LHCN-M2 (cell line): ENCODE measurements at regions not wholly inside any gene's neighbourhood (a gene's known extent, or its start where the extent isn't known, plus 50 kb on each side); places are given as distances from the start of the nearest gene placed in this dataset.
"Not testable (repeated sequence)": the region's sequence is repeated elsewhere in the genome, so short reads cannot be mapped to it uniquely, and the experiment has no call there.

ENCODE experiments used
- DNase-seq: peaks from one replicate; pipeline ENCODE4 v3.0.0-alpha.2; 2012; ENCODE audit warnings: low read depth

DNA sequence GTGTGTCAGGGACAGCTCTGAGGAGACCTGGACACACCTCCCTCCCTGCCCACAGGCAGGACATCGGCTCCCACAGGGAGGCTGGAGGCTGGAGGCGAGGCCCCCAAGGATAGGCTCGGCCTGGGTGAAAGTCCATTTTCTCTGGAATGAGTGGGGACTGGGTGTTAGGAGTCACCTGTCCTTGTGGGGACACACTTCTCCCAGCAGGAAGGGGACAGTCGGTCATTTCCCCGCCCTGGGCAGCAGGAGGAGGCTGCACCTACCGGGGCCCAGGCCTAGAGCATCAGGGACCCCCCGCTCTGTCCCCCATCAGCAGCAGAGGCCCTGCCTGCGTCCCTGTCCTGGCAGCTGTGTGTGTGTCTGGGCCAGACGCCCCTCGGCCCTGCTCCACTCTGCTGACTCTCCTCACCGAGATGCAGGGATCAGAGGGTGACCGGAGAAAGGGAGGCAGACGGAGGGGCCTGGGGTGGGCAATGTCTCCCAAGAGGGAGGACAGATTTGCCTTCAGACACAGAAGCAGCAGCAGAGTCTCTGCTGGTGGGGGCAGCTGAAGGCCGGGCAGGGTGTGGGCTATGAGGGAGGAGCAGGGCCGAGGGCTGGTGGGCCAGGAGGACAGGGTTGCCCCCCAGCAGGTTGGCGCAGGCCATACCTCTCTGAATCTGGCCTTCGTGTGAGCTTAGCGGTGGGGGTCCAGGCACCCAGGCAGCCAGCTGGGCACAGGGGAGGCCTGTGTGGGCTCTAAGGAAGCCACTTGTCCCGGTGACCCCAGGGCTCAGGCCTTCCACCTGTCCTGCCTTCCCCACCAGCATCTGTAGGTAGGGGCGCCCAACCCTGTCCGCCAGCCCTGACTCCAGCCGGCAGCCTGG, 125.7 kb upstream of the NKX1-1 start:
- DNase-seq: no peak

DNA sequence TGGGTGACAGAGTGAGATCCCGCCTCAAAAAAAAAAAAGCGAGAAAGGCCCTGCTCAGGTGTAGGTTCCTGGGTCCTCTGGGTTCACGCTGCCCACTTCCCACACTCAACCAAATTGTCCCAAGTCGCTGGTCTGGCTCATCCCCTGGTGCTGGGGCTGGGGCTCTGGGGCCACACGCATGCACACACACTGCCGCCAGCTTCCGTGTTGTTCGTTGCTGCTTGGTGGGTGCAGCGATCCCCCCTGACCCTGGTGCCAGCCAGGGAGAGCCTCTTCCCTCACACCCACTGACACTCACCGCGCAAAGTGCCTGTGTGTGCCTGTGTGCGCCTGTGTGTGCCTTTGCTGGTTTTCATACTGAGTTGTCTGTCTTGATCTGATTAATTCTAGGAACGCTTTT, 124.1 kb upstream of the NKX1-1 start:
- no peak for DNase-seq

DNA sequence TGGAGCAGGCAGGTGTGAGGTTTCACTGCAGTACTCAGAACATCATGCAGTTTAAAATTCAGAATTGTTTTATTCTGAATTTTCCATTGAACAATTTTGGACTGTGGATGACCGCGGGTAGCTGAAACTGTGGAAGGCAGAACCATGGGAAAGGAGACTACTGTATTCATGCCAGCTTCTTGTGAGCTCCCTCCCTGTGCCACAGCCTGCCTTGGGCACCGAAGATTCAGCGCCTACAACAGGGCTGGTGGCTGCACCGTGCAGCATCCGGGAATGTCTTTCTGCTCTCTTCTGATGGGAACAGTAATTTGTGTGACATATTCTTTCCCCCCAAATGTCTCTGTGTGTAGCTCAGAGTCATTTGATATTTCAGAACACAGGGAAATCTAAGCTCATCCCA, 118.5 kb upstream of the NKX1-1 start:
- DNase-seq: no peak

DNA sequence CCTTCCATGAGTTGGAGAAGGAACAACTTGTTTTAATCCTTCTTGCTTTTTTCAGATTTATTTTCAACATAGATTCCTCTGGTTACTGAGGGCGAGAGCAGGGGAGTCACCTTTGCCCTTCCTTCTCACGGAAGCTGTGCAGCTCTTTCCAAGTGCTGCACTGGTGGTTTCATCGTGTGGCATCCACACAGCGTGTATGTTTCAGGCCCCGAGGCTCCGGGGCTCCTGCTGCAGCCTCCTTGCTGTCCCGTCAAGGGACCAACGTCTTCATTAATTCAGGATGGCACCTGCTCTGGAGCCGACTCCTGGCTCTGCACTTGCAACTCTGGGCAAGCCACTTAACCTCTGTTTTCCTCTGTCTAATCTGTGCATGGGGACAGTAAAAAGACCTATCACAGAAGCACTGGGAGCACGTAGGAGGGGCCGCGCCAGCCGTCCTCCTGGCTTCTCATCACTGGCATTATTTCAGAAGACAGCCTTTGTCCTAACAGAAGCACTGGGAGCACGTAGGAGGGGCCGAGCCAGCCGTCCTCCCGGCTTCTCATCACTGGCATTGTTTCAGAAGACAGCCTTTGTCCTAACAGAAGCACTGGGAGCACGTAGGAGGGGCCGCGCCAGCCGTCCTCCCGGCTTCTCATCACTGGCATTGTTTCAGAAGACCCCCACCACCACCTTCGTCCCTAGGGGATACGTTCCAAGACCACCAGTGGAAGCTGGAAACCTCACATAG, 117.8 kb upstream of the NKX1-1 start:
- no peak for DNase-seq

DNA sequence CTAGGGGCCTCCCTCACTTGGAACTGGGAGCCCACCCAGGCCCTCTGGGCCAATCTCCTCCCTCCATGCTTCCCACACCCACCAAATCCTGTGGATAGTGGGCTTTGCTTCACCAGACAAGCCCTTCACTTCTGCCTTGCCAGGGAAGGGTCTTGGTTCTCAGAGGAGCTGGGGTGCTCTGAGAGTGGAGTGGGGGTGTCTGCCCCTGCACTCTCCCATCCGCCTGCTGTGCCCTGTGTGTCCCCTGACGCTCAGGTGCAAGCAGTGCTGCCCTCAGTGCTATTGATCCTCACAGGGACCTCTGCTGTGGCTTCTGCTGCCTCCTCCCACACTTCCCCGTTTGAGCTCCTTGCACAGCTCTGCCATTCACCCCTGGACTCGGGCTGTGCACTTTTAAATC, 117.3 kb upstream of the NKX1-1 start:
- no peak for DNase-seq

DNA sequence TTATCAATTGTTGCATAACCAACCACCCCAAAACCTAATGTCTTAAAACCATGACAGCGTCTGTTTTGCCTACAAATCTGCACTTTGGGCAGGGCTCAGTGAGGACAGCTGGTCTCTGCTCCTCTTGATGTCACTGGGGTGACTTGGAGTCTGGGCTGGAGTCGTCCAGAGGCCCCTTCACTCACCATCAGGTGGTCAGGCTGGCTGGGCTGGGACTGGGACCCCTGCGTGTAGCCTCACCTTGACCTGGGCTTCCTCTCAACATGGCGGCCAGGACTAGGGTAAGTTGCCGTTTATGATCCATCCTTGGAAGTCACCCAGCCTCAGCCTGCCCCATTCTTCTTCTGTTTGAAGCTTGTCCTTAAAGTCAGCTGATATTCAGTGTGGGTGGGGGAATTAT, 116.8 kb upstream of the NKX1-1 start:
- no peak for DNase-seq

DNA sequence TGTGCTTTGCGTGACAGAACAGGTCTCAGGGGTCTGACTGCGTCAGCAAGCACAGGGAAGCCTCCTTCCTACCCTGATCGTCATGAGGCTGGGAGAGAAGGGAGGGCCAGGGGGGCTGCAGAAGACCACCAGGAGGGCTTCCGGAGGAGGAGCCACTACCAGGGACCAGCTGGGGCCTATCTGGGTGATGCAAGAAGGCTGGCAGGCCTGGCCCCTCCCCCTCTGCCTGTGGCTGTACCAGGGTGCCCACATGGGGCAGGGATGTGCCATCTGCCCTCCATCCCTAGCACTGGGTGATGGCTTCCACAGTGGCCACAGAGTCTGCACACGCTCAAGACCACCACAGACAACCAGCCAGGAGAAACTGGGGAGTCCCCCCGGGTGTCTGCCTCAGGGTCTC, 116.4 kb upstream of the NKX1-1 start:
- no peak for DNase-seq

DNA sequence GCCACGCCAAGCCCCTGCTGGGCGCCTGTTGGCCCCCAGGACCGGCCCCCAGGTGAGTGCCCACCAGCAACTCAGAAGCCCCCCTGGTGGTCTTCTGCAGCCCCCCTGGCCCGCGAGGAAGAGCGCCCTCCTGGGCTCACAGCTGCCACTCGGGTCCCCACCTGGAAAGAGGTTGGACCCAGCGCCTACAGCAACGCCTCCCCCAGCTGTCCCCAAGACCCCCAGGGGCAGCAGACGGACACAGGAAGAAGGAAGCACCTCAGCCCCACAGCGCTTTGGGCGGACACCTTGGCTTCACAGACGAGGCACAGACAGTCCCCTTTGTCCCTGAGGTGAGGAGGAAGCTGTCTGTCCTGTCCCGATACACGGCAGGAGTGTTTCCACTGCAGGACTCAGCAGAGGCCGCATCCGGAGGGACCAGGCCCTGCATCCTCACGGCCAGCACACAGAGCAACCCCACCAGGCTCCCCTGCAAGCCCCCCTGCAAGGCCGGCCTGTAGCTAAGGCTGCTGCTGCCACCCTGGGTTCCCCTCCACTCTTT, 115.6 kb upstream of the NKX1-1 start:
- no peak for DNase-seq

DNA sequence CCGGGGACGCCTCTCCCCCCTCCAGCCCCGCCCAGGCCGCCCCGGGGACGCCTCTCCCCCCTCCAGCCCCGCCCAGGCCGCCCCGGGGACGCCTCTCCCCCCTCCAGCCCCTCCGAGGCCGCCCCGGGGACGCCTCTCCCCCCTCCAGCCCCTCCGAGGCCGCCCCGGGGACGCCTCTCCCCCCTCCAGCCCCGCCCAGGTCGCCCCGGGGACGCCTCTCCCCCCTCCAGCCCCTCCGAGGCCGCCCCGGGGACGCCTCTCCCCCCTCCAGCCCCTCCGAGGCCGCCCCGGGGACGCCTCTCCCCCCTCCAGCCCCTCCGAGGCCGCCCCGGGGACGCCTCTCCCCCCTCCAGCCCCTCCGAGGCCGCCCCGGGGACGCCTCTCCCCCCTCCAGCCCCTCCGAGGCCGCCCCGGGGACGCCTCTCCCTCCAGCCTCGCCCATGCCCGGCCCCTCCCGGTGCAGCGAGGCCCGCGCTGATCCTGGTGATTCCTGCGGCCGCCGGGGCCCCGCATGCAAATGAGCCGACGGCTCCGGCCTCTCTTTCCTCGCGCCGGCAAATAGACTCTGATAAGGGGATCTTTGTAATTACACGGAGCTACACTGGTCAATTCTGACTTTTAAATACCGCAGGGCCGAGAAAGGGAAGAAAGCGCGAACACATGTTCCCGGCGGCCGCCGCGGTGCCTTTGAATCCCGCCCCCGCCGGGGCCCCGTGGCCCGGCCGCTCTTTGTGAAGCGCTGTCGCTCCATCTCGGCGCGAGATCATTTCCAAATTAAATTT, 114.7 kb upstream of the NKX1-1 start:
- DNase-seq: not testable (repeated sequence)

DNA sequence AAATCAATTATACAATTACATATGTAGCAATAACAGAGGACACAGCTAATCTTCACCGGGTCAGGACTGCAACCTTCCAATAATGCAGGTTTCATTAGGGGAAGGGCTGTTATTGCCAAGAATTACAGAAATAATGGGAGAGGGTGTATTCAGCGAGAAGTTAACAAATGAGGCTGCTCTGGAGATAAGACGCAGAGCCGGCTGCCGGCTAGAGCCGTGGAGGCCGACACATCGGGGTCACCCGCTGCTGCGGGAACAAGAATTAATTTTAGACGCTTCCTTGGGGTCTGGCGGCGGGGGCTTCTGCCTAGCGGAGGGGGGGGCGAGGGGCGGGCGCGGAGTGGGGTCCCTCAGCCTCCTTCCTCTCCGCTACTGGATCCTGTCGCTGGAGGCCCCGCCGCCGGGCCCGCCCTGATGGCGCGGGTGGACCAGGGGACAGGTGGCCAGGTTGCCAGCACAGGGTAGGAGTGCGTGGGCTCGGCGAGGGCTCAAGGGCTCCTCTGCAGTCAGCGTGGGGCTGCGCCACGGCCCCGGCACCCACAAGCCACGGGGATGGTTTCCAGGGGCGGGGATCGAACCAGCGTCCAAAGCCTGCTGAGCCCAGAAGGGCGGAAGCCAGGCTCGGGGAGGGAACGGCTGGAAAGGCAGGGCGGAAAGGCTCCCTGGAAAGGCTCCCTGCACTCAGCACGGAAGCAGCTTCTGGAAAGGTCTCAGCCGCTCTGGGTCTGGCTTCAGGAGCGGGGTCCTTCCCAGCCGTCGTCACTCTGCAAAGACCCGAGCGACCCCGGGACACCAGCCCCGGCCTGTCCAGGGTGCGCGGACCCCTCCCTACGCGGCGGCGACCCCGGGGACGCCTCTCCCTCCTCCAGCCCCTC, 113.8 kb upstream of the NKX1-1 start:
- no peak for DNase-seq

DNA sequence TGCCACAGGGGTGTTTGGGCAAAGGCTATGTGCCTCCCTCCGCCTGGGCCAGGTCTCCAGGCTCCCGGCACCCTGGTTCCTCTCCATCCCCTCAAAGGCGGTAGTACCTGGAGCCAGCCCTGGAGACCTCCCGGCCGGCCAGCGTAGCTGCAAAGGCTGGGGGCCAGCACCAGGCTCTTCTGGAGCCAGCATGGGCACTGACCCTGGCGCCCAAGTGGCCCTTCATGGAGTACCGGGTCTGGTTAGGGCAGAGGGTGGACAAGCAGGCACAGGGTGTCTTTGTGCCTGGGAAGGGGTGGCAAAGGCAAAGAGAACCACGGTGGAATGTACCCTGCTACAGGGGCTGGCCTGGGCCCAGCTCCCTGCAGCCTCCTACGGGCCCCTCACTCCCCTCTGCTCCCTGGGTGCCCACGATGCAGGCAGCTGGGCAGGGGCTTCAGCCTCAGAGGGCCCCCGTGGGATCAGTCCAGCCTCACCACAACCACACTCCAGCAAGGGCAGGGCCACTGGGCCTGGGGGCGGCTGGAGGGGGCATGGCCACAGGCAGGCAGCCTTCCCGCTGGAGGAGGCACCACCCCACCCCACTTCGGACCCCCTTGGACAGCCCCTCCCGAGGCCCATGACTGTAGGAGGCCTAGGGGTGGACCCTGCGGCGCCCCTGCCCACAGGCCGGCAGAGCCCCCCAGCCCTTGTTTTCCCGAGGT, 112.9 kb upstream of the NKX1-1 start:
- no peak for DNase-seq

DNA sequence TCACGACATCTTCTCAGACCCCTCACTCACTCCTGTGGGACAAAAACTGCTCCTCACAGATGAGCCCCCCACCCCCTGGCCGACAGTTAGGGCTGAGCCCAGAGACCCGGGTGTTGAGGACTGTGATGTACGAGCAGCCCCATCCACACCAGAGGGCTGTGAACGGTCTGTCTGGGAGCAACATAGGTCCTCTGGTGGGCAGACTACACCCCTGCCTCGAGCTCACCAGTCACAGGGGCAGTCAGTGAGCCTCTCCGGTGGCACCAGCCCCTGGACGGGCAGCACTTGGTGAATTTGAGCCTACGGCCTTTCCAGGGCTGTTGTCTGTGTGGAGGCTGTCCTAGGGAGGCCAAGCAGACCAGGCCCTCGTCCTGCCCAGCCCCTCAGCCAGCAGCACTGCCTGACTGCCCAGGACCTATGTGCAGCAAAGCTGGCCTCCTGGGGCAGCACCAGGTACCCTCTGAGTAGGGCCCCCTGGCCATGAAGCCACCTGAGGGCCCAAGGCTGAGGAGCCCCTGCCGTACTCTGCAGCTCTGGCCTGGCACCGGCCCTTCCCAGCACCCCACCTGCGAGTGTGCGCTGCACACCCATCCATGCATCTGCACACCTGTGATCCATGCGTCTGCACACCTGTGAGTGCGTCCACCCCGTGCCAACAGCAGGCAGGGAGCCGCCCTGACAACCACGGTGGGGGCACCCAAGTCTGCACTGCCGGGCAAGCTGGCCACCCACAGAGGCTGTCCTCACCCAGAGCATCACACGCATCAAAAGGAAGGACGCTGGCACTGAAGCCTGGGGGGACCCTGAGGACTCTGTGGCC, 111.6 kb upstream of the NKX1-1 start:
- DNase-seq: no peak

DNA sequence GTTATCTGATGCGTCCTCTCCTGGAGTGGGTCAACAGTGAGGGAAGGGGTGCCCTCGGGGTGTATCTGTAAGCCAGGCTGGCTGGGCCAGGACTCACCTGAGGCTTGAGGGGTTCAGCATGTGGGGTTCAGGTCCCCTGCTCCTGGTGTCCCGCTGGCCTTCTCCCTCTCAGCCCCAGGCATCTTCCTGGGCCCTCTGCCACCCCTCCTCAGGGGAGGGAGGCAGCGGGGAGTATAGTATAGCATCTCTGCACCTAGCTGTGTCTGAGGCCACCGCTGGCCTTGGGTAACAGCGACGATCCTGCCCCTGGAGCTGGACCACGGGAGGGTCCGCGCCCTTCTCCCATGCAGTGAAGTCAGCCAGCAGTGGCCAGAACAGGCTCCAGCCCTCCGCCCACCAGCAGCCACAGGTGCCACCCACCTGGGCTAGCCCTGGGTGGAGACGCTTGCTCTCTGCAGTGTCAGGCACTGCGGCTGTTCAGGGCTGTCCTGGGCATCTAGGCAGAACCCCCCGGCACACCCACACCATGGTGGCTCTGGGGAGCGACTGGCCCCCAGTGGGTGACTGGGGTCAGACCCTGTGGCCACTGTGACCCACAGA, 110.7 kb upstream of the NKX1-1 start:
- DNase-seq: no peak

DNA sequence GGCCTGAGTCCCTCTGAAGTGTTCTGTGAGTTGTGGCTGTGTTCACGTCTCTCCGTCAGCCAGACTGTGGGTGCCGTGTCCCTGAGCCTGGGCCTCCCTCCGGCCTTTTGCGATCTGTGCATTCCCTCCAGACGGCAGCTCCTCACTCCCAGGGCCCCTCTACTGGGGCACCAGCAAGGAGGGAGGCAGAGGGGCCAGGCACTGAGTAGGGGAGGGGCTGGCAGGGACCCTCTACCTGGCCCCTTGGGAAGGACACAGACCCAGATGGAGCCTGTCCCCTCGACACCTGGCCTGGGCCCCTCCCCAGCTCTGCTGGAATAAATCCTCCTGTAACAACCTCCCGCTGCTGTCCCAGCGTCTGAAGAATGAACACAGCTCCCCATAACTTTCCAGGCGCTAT, 110.0 kb upstream of the NKX1-1 start:
- DNase-seq: no peak

DNA sequence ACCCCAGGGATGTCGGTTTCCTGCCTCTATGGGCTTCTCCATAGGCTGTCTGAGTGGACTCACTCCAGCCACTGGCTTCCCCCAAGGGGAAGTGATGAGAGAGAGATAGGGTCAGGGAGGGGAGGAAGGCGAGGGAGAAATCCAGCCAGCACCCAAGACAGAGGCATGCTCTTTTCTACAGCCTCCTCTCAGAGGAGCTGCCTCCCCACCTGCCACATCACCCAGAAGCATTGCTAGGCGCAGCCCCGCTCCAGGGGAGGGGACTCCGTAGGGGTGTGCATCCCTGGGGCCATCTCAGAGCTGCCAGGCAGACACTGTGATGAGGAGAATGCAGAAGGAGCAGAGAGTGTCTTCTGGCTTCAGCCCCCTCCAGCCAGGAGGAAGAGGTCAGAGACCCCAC, 109.5 kb upstream of the NKX1-1 start:
- no peak for DNase-seq

DNA sequence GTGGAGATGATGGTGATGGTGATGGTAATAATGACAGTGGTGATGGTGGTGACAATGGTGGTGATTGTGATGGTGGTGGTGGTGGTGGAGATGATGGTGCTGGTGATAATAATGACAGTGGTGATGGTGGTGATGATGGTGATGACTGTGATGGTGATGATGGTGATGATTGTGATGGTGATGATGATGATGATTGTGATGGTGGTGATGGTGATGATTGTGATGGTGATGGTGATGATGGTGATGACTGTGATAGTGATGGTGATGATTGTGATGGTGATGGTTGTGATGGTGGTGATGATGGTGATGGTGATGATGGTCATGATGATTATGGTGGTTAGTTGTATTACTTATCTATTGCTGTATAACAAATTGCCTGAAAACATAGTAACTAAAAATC, 108.9 kb upstream of the NKX1-1 start:
- DNase-seq: no peak

DNA sequence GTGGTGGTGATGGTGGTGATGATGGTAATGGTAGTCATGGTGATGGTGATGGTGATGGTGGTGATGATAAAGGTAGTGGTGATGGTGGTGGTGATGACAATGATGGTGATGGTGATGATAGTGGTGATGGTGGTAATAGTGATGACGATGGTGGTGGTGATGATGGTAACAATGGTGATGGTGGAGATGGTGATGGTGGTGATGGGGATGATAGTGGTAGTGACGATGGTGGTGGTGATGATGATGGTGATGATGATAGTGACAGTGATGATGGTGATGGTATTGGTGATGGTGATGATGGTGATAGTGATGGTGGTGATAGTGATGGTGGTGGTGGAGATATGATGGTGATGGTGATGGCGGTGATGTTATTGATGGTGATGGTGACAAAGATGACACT, 108.4 kb upstream of the NKX1-1 start:
- DNase-seq: no peak

DNA sequence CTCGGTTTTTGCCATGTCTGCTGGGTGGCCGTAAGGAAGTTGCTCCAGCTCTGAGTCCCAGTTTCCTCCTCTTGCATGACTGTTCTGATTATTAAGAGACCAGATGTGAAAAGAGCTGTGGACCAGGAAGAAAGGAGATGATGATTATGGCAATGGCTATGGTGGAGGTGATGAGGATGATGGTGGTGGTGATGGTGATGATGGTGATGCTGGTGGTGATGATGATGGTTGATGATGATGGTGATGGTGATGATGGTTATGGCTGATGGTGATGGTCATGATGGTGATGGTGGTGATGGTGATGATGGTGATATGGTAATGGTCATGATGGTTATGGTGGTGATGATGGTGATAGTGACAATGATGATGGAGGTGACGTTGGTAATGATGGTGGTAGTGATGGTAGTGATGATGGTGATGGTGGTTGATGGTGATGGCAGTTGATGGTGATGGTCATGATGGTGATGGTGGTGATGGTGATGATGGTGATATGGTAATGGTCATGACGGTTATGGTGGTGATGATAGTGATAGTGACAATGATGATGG, 107.8 kb upstream of the NKX1-1 start:
- DNase-seq: no peak
